Activated CD8-positive, alpha-beta memory T cell treated with anti-CD3 and anti-CD28 coated beads, Interleukin-2, amount 10 ng/mL, durations not matched to agents 7 days and 5 days (primary cell): ENCODE measurements at regions not wholly inside any gene's neighbourhood (a gene's known extent, or its start where the extent isn't known, plus 50 kb on each side); places are given as distances from the start of the nearest gene placed in this dataset.
"Not testable (repeated sequence)": the region's sequence is repeated elsewhere in the genome, so short reads cannot be mapped to it uniquely, and the experiment has no call there.

Experiments
- ATAC-seq: fragments of 150-1000 bp; cut with Tn5 transposase; one replicate; pipeline ENCODE4 v1.10.0; 2021; ENCODE audit warnings: moderate library complexity
- CTCF ChIA-PET: fragments of 350-600 bp; sonication (Branson Sonifier 250); formaldehyde crosslinking; loops from one replicate; lab custom pipeline; 2021; ENCODE audit warnings: antibody characterized with exemption; lab: Charles Lee
- DNase-seq: peaks from one replicate; pipeline ENCODE4 v3.0.0-alpha.2; 2020
- H3K27ac Mint-ChIP-seq: one replicate; pipeline ENCODE4 v1.8.0; 2021; ENCODE audit warnings: mild to moderate bottlenecking, mixed read lengths
- H3K27me3 Mint-ChIP-seq: one replicate; pipeline ENCODE4 v1.8.0; 2021; ENCODE audit warnings: mixed read lengths
- H3K36me3 Mint-ChIP-seq: one replicate; pipeline ENCODE4 v1.8.0; 2021; ENCODE audit warnings: mild to moderate bottlenecking, mixed read lengths
- H3K4me1 Mint-ChIP-seq: one replicate; pipeline ENCODE4 v1.8.0; 2021; ENCODE audit warnings: mixed read lengths
- H3K4me3 Mint-ChIP-seq: one replicate; pipeline ENCODE4 v1.8.0; 2021; ENCODE audit warnings: mild to moderate bottlenecking, moderate library complexity, mixed read lengths
- H3K9me3 Mint-ChIP-seq: one replicate; pipeline ENCODE4 v1.8.0; 2022; ENCODE audit warnings: low read depth, mixed read lengths

DNA sequence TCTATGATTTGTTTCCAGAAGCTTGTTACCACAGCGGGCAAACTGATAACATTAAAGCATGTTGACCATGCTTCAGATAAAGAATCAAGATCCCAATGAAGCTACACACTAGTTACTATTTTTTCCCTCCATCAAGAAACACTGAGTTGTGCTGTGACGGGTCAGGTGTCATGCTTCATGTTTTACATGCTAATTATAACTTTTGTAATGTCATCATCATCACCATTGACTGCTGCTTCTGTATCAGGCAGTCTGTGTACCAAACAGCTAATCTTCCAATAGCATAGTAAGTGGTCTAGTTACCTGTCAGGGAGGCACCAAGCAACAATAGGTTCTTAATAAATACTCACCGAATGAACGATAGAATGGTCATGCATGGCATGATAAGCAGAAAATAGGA lies 388.1 kb downstream of the THBS2 start:
- Mint-ChIP-seq H3K27me3 (no peaks in the 10 kb centered on the region), H3K27ac (no peak overlapping the region), H3K4me1 (no peaks in the 10 kb centered on the region), H3K36me3 (no peaks in the 10 kb centered on the region), H3K9me3 (no peaks in the 10 kb centered on the region), H3K4me3 (no peak overlapping the region)
- CTCF ChIA-PET = no interaction called here
- DNase-seq = no peak
- ATAC-seq = no peak

- no peak overlapping the region for H3K4me3 Mint-ChIP-seq
- H3K27ac Mint-ChIP-seq = no peak overlapping the region
- H3K27me3 Mint-ChIP-seq = no peaks in the 10 kb centered on the region
- CTCF ChIA-PET = no interaction called here
- ATAC-seq (no peak), DNase-seq (no peak)
- no peaks in the 10 kb centered on the region for H3K36me3 Mint-ChIP-seq
- H3K9me3 Mint-ChIP-seq = no peaks in the 10 kb centered on the region
- H3K4me1 Mint-ChIP-seq = no peaks in the 10 kb centered on the region
Observed at GRCh38 chr6:168864541-168865460, 388.8 kb downstream of the THBS2 start.

DNA sequence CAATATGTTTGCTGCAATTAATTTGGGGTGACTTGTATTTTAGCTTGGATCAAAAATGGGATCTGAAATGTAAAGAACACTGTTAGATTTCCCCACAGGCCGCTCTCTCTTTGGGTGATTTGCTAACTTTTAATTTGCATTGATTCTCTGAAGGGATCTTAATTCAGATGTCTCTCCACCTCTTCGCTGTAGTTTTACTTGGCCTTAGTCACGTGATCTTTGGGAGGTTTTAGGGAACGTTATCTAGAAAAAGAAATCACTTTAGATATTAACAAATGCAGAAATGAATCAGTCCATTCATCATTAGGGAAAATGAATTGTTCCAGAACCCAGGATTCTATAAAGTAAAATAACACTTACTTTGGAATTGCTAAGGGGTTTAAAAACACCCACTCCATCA lies 390.2 kb downstream of the THBS2 start:
- H3K27ac Mint-ChIP-seq = no peak overlapping the region
- DNase-seq (no peak), ATAC-seq (no peak)
- CTCF ChIA-PET = no interaction called here
- H3K4me1 Mint-ChIP-seq = no peaks in the 10 kb centered on the region
- H3K4me3 Mint-ChIP-seq = no peak overlapping the region
- H3K36me3 Mint-ChIP-seq = no peaks in the 10 kb centered on the region
- H3K9me3 Mint-ChIP-seq = no peaks in the 10 kb centered on the region
- no peaks in the 10 kb centered on the region for H3K27me3 Mint-ChIP-seq

- no peak for ATAC-seq
- no peaks in the 10 kb centered on the region for H3K27me3 Mint-ChIP-seq
- DNase-seq = no peak
- H3K4me3 Mint-ChIP-seq = no peak overlapping the region
- CTCF ChIA-PET = no interaction called here
- H3K9me3 Mint-ChIP-seq = no peaks in the 10 kb centered on the region
- H3K27ac Mint-ChIP-seq = no peak overlapping the region
- no peaks in the 10 kb centered on the region for H3K36me3 Mint-ChIP-seq
- H3K4me1 Mint-ChIP-seq = no peaks in the 10 kb centered on the region
Observed at GRCh38 chr6:168862346-168862980, 391.2 kb downstream of the THBS2 start.

DNA sequence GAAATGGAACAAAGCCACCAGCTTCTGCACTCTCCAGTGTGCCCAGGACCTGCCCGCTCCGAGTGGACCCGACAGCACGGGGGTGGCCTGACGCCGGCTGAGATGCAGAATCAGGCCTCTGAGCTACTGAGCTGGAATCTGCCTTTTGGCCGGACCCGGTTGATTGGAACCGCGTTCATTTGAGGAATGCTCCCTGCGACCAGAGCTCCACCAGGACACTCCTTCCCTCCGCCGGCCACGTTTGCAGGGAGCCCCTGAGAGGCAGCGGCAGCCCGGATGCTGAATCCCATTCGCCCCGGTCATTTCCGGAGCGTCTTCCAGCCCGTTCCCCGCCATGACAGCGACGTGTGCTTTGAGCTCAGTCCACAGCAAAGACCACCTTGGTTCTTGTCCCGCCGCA lies 392.7 kb downstream of the THBS2 start:
- no peaks in the 10 kb centered on the region for H3K36me3 Mint-ChIP-seq
- H3K27ac Mint-ChIP-seq = no peak overlapping the region
- no peaks in the 10 kb centered on the region for H3K4me1 Mint-ChIP-seq
- DNase-seq = no peak
- H3K9me3 Mint-ChIP-seq = no peaks in the 10 kb centered on the region
- no peaks in the 10 kb centered on the region for H3K27me3 Mint-ChIP-seq
- CTCF ChIA-PET = no interaction called here
- ATAC-seq = no peak
- H3K4me3 Mint-ChIP-seq = no peak overlapping the region

- no peaks in the 10 kb centered on the region for H3K36me3 Mint-ChIP-seq
- no peak for DNase-seq
- no peaks in the 10 kb centered on the region for H3K9me3 Mint-ChIP-seq
- H3K4me3 Mint-ChIP-seq = no peak overlapping the region
- ATAC-seq = no peak
- H3K27ac Mint-ChIP-seq = no peak overlapping the region
- no peaks in the 10 kb centered on the region for H3K4me1 Mint-ChIP-seq
- CTCF ChIA-PET = no interaction called here
- no peaks in the 10 kb centered on the region for H3K27me3 Mint-ChIP-seq
Observed at GRCh38 chr6:168860341-168860740, 393.3 kb downstream of the THBS2 start.

DNA sequence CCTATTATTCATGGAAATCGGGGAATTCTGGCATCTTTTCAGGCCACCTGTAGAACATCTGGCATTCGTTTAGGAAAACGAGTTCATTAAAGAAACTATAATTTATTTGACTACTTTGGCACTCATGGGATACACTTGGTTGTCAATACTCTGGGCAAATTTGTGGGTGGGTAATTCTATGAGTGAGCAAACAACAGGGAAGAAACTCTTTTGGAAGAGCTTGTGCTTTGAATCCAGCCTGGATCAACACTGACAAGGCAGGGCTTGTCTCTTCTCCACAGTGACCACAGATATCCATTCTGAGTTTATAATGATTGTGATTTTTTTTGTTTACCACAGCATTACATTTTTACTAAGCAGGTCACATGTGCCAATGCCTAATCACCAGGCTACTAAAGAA lies 394.7 kb downstream of the THBS2 start:
- Mint-ChIP-seq H3K4me1 (no peaks in the 10 kb centered on the region), H3K4me3 (no peak overlapping the region), H3K9me3 (no peaks in the 10 kb centered on the region), H3K36me3 (no peaks in the 10 kb centered on the region), H3K27me3 (no peaks in the 10 kb centered on the region), H3K27ac (no peak overlapping the region)
- ATAC-seq (no peak), DNase-seq (no peak)
- CTCF ChIA-PET = no interaction called here

- H3K4me3 Mint-ChIP-seq = no peak overlapping the region
- no peaks in the 10 kb centered on the region for H3K36me3 Mint-ChIP-seq
- CTCF ChIA-PET = no interaction called here
- no peak for DNase-seq
- H3K9me3 Mint-ChIP-seq = no peaks in the 10 kb centered on the region
- H3K27ac Mint-ChIP-seq = no peak overlapping the region
- H3K27me3 Mint-ChIP-seq = no peaks in the 10 kb centered on the region
- ATAC-seq = no peak
- no peaks in the 10 kb centered on the region for H3K4me1 Mint-ChIP-seq
Observed at GRCh38 chr6:168856914-168857313, 396.7 kb downstream of the THBS2 start.

DNA sequence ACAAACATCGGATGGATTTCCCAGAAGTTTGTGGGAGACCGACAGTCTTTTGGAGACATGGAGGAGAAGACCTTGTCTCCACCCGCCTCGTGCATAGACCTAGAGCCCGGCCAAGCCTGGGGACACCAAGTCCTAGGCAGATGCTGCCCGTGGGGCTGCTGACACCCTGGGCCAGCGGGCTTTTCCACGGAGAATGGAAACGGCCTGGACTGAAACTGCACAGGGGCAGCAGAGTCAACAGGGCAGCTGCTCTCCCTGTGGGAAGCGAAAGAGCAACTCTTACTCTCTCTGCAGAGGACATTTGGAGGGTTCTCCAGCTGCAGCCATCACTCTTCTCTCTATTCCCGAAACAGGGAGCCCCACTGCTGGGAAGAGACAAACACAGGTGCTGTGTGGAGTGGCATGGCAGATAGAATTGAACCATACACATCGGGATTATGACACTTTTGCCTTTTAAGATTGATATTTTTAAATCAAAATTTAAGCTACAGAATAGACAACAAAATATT lies 401.2 kb downstream of the THBS2 start:
- Mint-ChIP-seq H3K4me1 (peaks cover 5% of the 10 kb centered on the region), H3K36me3 (no peaks in the 10 kb centered on the region), H3K27ac (no peak overlapping the region), H3K27me3 (no peaks in the 10 kb centered on the region), H3K4me3 (no peak overlapping the region), H3K9me3 (no peaks in the 10 kb centered on the region)
- CTCF ChIA-PET = no interaction called here
- DNase-seq (no peak), ATAC-seq (no peak)

GRCh38 chr6:168851460-168852375 lies 401.9 kb downstream of the THBS2 start:
- peak; percentile 33 for ATAC-seq
- H3K27ac Mint-ChIP-seq = no peak overlapping the region
- H3K27me3 Mint-ChIP-seq = no peaks in the 10 kb centered on the region
- H3K36me3 Mint-ChIP-seq = no peaks in the 10 kb centered on the region
- no peak for DNase-seq
- H3K4me1 Mint-ChIP-seq = peaks cover 5% of the 10 kb centered on the region
- H3K4me3 Mint-ChIP-seq = no peak overlapping the region
- no peaks in the 10 kb centered on the region for H3K9me3 Mint-ChIP-seq
- CTCF ChIA-PET = no interaction called here

DNA sequence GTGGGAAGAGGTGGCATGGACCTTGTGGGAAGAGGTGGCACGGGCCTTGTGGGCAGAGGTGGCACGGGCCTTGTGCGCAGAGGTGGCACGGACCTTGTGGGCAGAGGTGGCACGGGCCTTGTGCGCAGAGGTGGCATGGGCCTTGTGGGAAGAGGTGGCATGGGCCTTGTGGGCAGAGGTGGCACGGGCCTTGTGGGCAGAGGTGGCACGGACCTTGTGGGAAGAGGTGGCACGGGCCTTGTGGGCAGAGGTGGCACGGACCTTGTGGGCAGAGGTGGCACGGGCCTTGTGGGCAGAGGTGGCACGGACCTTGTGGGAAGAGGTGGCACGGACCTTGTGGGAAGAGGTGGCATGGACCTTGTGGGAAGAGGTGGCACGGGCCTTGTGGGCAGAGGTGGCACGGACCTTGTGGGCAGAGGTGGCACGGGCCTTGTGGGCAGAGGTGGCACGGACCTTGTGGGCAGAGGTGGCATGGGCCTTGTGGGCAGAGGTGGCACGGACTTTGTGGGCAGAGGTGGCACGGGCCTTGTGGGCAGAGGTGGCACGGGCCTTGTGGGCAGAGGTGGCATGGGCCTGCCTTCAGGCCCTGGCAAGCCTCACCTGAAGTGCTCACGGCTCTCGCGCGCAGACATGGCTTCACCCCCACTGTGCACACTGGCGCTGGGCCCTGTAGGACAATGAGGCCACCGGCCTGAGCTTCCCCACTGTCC lies 403.5 kb downstream of the THBS2 start:
- H3K27ac Mint-ChIP-seq, CTCF ChIA-PET, ATAC-seq, H3K9me3 Mint-ChIP-seq, H3K36me3 Mint-ChIP-seq, DNase-seq, H3K4me3 Mint-ChIP-seq, H3K4me1 Mint-ChIP-seq, H3K27me3 Mint-ChIP-seq: not testable (repeated sequence)

GRCh38 chr6:168849459-168849858 lies 404.2 kb downstream of the THBS2 start:
- ATAC-seq = no peak
- Mint-ChIP-seq H3K4me1 (peaks cover 5% of the 10 kb centered on the region), H3K4me3 (no peak overlapping the region), H3K9me3 (no peaks in the 10 kb centered on the region), H3K36me3 (no peaks in the 10 kb centered on the region), H3K27me3 (no peaks in the 10 kb centered on the region), H3K27ac (no peak overlapping the region)
- CTCF ChIA-PET = no interaction called here
- no peak for DNase-seq

- ATAC-seq (no peak), DNase-seq (no peak)
- H3K4me1 Mint-ChIP-seq = peaks cover 5% of the 10 kb centered on the region
- no peaks in the 10 kb centered on the region for H3K36me3 Mint-ChIP-seq
- H3K4me3 Mint-ChIP-seq = no peak overlapping the region
- H3K27ac Mint-ChIP-seq = no peak overlapping the region
- CTCF ChIA-PET = no interaction called here
- no peaks in the 10 kb centered on the region for H3K9me3 Mint-ChIP-seq
- no peaks in the 10 kb centered on the region for H3K27me3 Mint-ChIP-seq
Observed at GRCh38 chr6:168848797-168849196, 404.8 kb downstream of the THBS2 start.
